GM21515 (cell line): ENCODE measurements at regions not wholly inside any gene's neighbourhood (a gene's known extent, or its start where the extent isn't known, plus 50 kb on each side); places are given as distances from the start of the nearest gene placed in this dataset.
A peak's percentile ranks its signal among the peaks of the same experiment; 100 is the strongest.
"Not testable (repeated sequence)": the region's sequence is repeated elsewhere in the genome, so short reads cannot be mapped to it uniquely, and the experiment has no call there.

Experiments
- ATAC-seq: cut with Tn5 transposase; IDR thresholded peaks from one replicate; pipeline ENCODE4 v1.9.1; 2021; ENCODE audit not compliant: unreplicated experiment

DNA sequence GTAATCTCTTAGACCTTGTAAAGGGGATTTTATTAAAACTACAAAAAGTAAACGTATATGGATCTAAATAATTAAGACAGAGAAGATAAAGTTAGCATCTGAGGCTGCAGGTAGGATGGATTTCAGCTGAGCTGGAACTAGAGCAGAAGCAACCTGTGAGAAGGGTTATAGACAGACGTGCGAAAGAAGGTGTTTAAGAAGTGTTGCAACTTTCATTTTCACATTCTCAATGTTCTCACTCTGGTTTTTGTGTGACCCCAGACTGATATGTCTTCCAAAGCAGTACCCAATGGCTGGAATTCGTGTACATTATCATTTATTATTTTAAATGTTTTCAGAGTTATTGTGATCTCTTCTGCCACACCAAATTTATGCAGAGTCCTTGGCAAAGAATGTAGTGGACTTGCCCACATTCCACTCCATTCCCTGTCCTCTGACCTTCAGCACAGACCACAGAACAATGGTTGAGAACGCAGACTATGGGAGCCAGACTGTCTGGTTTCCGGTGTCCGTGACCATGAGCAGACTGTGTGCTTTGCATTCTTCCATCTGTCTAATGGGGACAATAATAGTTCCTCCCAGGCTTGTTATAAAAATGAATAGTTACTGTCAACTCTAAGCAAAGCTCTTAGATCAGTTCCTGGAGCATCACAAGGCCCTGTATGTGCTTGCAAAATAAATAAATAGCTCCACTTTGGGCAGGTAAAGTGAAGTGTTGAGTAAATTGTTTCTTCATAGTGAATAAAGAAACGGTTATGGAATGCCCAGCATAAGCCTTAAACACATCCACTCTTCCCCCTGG is 140.6 kb upstream of the SAMSN1 start:
- ATAC-seq: peak; percentile 60

DNA sequence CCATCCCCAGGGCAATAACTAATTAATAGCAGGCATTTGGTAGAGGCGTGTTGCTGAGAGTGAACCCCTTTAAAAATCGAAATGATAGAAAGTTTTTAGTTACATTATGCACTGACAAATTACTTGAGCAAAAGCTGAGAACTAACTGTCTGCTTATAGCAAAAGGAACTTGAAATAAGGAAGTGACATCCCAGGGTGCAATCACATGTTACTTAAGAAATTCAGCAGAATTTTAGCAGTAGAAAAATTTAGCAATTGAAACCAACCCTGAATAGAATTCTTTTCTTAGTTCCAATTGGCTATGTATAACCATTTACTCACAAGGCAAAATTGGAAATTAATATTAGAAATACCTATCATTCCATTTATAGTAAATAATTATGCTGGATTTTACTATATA is 139.5 kb upstream of the SAMSN1 start:
- no peak for ATAC-seq

DNA sequence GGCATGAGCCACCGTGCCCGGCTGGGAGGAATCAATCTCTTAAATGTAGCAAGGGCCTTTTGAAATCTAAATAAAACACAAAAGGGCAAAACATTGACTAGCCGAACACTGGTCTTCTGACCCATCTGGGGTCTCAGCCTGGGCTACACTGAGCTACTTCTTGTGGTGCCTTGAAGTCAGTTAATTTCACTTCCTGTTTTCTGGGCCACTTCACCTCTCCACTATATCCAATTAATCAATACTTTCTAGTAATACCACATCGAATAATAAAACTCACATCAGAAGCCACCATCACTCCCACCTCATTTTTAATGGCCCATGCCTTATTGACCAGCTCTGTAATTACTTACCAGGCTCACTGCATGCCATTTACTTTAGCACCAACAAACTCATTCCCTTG is 138.0 kb upstream of the SAMSN1 start:
- ATAC-seq: peak; percentile 29

DNA sequence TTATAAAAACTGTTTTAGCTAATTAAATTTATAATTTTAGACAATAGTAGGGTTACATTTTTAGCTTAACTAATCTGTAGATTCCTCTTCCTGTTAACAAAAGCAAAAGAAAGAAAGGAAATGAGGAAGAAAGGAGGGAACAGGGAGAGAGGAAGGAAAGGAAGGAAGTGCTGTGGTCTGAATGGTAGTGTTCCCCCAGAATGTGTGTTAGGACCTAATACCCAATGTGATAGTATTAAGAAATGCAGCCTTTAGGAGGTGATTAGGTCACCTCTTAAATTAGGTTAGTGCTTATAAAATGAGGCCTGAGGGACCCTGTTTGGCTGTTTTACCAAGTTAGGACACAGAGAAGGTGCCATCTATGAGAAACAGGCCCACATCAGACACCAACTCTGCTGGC is 136.9 kb upstream of the SAMSN1 start:
- ATAC-seq: no peak

DNA sequence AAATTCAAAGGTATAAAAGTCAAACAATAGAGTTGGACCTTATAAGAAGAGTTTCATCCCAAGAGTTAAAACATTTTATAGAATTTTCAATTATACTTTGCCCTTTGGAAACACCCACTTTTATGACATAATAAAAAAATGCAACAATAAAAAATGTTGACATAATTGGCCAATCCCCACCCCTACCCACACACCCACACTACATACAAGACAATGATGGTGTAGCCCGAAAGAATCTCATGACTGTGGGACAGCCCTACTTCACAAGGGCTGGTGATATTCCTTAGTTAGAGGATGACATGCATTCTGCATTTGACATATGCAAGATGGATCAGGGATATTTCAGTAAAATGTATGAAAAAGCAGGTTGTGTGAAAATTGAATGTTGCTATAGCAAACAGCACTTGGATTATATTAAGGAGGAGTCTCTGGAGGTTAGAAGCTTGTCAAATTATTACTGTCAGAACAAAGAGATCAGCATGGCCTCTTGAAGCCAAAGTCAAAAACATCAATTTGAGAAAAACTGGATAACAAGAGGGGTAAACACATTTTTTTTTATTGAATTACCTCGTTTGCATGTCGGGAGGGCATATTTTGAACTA is 133.0 kb upstream of the SAMSN1 start:
- no peak for ATAC-seq

DNA sequence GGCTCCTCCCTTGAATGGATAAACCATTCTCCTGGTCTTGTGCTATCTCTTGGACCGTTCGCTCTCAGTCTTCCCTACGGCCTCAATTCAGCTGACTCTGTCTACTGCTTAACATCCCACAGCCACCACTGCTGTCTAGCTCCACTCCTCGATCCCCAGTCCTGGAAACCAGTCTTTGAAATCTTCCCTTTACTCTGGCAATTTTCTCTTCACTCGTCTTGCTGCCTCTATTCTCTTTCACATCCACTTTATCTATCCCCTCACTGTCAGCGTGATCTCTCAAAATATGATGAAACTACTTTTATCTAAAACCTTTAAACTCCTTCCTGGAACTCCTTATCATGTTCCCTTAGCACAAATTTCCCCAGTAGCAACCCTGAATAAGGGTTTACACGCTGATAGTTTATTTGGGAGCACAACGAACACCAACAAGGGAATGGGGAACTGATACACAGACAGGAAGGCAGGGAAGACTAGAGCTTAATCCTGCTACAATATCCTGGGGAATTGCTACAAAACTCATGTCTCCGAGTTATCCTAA is 131.6 kb upstream of the SAMSN1 start:
- ATAC-seq: no peak

DNA sequence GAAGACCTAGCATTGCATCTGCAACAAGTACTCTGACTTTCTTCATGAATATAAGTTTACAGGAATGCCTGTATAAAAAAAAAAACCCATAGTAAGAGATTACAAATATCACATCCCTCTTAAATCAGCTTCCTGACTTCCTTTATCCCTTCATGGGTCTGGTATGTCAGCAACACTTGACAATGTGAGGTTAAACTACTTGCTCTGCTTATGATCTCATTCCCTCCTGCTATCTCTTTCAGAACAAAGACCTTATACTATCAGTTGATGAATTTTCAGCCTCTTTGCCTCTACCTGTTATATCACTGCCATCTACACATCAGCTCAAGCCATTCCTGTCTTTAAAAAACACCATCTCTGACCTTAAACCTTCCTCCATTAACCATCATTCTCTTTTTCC is 130.9 kb upstream of the SAMSN1 start:
- ATAC-seq: no peak

DNA sequence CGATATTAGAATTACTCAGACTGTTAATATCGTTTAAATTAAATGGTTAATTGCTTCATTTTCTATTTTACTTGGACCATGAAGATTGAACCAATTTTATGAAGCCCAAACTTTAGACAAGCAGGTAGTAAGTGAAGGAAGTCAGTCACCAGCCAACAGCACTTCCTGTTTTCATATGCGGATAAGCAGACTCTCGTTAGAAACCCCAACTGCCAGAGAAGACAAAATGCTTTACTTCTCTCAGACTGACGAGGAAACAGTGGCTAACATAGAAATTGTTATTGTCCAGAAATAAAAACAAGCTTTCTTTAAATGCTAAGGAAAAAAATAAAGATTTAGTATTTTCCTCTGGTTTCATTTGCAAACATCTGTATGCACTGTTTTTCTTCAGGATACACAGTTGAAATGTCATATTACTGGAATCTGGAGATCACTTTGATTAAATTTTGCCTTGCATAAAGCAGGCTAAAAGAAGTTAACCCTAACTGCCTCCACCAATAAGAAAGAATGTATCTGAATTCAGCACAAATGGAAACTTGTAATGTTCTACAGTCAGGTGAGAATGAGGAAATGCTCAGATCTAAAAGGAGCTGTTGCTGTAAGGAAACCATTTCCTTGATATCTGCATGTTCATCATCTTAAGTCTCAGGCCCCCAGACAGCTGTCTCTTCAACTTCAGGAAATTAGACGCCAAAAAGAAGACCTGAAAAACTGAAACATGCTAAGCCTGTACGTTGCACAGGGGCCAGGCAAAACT is 129.8 kb upstream of the SAMSN1 start:
- ATAC-seq: peak; percentile 89

DNA sequence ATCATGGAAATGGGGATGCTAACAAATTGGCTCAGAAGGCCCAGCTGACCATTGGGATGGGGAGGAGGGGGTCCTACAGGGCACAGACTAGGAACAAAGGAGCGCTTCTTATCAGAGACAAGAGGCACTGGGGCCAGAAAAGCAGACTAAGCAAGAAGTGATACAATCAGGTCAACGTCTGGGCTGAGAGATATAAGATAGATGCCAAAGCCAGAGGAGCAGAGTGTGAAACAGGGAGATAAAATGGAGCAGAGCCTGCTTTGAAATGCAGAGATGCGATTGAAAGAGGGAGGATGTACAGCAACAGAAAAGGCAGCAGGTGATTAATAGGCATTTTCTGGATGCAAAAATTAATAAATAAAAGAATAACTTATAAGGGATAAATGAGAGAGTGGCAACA is 127.5 kb upstream of the SAMSN1 start:
- no peak for ATAC-seq

DNA sequence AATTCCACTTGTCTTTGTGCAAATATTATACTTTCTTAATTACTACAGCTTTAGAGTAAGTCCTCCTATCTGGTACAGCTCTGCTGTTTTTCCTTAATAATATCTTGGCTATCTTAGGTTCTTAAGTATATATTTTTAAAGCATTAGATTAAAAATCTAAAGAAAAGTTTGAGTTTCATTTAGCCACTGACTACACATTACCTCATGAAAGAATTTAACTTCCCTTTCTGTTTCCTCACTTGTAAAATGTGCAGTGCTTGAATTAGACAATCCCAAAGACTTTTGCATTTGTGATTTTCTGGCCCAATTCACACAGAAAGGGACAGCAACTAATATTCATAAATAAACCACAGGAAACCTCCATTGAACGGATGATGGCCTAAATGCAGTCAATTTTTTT is 126.4 kb upstream of the SAMSN1 start:
- ATAC-seq: no peak

DNA sequence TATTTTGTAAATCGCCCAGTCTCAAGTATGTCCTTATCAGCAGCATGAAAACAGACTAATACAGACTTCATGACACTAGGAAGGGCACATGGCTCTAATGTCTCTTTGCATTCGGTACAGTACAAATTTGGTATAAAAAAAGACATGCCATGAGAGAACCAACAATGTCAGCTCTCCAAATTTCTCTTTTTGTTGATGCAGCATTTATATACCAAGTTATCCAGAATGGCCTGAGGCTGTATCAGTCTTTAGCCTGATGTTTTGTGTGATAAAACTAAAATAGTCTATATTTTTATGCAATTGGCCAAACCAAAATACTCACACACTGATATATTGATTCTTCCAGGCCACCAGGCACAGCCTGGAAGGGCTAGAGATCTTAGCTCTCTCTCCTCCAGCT is 124.3 kb upstream of the SAMSN1 start:
- ATAC-seq: no peak

DNA sequence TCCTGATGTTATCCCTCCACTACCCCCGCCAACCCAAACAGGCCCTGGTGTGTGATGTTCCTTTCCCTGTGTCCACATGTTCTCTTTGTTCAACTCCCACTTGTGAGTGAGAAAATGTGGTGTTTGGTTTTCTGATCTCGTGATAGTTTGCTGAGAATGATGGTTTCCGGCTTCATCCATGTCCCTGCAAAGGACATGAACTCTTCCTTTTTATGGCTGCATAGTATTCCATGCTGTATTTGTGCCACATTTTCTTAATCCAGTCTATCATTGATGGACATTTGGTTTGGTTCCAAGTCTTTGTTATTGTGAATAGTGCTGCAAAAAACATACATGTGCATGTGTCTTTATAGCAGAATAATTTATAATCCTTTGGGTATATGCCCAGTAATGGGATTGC is 123.0 kb upstream of the SAMSN1 start:
- not testable (repeated sequence) for ATAC-seq

DNA sequence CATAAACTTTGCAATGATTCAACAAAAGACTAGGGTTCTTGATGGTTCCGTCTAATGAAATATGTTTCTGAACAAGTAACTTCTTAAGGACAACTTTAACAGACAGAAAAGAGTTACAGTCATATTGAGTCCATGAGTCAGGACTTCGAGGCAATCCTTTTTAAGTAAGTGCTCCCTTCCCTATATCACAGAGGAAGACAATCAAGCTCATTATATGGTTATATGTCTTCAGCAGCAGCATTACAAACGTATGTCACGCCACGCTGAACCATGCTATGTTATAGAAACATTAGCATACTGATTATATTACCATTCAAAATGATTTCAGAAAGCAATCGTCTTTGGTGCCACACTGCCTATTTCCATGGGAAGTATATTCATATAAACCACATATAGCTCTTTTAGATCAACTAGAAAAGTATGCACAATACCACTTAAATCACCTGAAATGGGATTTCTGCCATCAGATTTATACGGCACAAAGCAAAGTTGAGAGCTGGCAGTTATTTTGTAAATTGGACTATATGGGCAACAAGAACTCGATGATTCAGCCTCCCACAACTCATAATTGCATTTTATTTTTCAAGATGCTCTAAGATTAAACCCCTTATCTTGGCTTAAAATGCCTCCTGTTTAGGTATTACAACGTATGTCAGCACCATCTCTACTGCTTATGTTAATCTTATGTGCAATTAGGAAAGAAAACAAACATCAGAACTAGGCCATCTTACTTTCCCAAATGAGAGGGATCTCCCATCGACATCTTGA is 111.3 kb upstream of the SAMSN1 start:
- no peak for ATAC-seq

DNA sequence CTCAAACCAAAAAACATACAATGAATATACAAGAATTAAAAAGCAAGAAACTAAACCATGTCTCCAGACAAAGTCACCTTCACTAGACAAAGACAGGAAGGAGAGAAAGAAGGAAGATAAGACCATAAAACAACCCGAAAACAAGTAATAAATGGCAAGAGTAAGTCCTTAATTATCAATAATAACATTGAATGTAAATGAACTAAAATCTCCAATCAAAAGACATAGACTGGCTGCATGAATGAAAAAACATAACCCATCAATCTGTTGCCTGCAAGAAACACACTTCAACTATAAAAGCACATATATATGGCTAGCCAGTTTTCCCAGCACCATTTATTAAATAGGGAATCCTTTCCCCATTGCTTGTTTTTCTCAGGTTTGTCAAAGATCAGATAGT is 100.8 kb upstream of the SAMSN1 start:
- ATAC-seq: no peak

DNA sequence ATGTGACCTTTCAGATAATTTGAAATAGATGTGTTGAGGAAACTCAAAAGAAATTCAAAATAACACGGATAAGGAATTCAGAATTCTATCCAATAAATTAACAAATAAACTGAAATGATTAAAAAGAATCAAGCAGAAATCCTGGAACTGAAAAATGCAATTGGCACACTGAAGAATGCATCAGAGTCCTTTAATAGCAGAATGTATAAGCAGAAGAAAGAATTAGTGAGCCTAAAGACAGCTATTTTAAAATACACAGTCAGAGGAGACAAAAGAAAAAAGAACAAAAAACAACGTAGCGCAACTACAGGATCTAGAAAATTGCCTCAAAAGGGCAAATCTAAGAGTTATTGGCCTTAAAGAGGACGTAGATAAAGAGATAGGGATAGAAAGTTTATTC is 99.6 kb upstream of the SAMSN1 start:
- no peak for ATAC-seq

DNA sequence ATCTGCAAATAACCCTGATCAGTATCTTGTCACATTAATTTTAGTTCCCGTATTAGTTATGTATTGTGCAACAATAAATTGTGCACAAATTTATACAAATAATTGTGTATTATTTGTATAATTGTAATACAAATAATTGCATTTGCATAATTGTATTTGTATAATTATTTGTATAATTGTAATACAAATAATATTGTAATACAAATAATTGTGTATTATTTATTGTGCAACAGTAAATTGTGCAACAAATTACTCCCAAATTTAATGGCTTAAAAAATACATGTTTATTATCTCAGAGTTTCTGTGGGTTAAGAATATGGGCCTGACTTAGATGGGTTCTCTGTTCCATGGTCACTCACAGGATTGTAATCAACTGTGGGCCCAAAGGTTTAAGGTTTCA is 86.2 kb upstream of the SAMSN1 start:
- no peak for ATAC-seq

DNA sequence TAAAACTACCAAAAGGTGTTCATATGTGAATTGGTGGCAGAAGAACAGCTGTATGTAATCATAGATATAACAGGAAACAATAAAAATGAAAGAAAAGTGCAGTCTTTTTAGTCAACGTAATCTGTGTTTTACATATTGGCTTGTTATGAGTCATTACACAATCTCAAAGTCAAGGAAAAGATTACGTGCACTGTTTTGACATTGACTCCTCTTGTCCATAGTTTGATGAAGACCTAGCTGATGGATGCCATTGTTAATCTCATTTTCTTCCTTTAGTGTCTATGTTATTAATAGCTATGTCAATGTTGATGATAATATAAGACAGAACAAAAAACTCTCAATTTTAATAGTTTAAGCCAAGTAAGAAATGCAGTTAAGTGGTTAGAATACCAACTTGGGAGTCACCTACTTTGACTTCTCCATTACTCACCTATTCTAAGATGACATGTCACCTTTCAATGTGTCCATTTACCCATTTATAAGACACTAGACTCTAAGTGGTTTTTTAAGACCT is 84.5 kb upstream of the SAMSN1 start:
- peak; percentile 58 for ATAC-seq

DNA sequence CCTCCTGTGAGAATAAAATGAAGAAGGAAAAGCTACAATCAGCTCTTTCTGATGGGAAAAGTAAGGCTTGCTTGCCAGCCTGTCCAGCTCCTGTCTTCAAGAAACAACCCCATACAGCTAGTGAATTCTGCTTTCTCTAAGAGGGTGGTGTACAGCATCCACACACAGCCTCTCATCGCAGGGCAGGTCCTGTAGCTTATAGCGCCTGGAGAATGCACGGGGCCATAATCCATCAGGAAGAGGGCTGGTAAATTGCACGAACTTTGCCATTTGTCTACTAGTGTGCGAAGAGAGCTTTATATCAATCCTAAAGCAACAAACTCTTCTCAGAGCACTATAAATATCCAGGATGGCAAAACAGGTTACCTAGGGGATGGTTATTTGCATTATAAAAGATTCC is 83.3 kb upstream of the SAMSN1 start:
- ATAC-seq: no peak

DNA sequence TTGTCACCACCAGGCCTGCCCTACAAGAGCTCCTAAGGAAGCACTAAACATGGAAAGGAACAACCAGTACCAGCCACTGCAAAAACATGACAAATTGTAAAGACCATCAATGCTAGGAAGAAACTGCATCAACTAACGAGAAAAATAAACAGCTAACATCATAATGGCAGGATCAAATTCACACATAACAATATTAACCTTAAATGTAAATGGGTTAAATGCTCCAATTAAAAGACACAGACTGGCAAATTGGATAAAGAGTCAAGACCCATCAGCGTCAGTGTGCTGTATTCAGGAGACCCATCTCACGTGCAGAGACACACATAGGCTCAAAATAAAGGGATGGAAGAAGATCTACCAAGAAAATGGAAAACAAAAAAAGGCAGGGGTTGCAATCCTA is 77.0 kb upstream of the SAMSN1 start:
- ATAC-seq: not testable (repeated sequence)

DNA sequence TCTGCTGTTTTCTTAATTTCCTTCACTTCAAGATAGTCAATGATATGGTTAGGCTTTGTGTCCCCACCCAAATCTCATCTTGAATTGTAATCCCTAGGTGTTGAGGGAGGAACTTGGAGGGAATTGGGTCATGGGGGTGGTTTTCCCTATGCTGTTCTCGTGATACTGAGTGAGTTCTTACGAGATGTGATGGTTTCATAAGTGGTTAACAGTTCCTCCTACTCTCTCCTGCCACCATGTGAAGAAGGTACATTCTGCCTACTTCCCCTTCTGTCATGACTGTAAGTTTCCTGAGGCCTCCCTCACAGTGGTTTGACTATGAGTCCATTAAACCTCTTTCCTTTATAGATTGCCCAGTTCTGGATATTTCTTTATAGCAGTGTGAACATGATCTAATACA is 74.0 kb upstream of the SAMSN1 start:
- no peak for ATAC-seq

DNA sequence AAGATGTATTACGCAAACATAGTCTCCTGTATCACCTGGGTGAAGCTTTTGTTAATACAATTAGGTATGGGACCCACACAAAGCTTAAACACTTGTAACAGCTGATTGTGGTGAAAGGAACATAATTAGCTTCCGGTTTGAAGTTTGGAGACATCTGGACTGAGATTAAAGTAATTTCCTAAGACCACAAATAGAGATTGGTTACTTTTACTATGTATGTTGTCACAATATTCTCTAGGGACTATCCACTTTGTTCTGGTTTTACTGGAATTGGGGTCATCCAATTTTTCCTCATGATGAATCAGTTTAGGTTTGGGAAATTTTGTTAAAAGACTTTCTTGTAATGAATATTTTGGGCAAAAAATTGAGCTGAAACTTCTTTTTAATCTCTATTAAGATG is 71.8 kb upstream of the SAMSN1 start:
- ATAC-seq: no peak
